ENCODE measurements at regions not wholly inside any gene's neighbourhood (a gene's known extent, or its start where the extent isn't known, plus 50 kb on each side); places are given as distances from the start of the nearest gene placed in this dataset.

DNA sequence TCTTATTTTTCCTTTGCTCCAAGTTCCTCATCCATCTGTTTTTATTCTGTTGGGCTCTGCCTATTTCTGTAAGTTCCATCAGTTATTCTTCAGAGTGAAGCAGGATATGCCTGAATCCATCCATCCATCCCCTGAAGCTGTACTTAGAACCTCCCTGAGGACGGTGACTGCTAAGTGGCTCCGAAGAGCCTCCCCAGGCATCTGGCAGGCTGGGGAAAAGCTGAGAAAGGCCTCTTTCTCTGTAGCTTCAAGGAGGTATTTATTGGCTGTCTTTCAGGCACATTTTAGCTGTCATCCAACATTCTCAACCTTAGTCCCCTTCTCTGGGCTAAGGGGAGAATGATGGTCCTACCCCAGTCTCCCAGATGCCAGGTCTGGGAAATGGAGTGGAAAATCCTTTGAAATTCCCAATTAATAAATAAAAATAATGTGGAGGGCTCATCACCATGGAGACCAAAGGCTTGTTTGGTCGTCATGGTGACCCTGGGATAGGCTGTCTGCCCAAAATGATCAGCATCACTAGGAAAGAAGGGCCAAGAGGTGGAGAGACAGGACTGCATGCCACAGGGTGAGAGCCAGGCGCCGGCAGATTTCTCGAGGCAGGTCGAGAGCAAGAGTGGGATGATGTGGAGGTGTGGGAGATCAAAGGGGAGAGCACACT is 82.0 kb downstream of the UBIAD1 start:
- TF ChIP-seq POLR2AphosphoS5 (IDR thresholded peaks at IDR 0.05) (no peak), POLR2A (IDR thresholded peaks at IDR 0.05) (no peak), EP300 (IDR thresholded peaks at IDR 0.05) (no peak)
- TF ChIP-seq, protein P1, sequence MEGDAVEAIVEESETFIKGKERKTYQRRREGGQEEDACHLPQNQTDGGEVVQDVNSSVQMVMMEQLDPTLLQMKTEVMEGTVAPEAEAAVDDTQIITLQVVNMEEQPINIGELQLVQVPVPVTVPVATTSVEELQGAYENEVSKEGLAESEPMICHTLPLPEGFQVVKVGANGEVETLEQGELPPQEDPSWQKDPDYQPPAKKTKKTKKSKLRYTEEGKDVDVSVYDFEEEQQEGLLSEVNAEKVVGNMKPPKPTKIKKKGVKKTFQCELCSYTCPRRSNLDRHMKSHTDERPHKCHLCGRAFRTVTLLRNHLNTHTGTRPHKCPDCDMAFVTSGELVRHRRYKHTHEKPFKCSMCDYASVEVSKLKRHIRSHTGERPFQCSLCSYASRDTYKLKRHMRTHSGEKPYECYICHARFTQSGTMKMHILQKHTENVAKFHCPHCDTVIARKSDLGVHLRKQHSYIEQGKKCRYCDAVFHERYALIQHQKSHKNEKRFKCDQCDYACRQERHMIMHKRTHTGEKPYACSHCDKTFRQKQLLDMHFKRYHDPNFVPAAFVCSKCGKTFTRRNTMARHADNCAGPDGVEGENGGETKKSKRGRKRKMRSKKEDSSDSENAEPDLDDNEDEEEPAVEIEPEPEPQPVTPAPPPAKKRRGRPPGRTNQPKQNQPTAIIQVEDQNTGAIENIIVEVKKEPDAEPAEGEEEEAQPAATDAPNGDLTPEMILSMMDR (IDR thresholded peaks at IDR 0.05), result no peak
- Histone ChIP-seq H3K9me3 (peaks cover 0 to 16% (median 0%) of the 10 kb centered on the region in 3 donors), H3K4me1 (no peaks in the 10 kb centered on the region), H3K27ac (no peak overlapping the region), H3K36me3 (no peaks in the 10 kb centered on the region), H3K4me3 (no peak overlapping the region), H3K27me3 (peaks cover 77% of the 10 kb centered on the region)
- 20 to 35% methylated on average over 6 to 7 of the region's 7 CpGs for WGBS, 2 donors (ENCODE audit: low coverage in 1 of 2)
- no peak for ATAC-seq

DNA sequence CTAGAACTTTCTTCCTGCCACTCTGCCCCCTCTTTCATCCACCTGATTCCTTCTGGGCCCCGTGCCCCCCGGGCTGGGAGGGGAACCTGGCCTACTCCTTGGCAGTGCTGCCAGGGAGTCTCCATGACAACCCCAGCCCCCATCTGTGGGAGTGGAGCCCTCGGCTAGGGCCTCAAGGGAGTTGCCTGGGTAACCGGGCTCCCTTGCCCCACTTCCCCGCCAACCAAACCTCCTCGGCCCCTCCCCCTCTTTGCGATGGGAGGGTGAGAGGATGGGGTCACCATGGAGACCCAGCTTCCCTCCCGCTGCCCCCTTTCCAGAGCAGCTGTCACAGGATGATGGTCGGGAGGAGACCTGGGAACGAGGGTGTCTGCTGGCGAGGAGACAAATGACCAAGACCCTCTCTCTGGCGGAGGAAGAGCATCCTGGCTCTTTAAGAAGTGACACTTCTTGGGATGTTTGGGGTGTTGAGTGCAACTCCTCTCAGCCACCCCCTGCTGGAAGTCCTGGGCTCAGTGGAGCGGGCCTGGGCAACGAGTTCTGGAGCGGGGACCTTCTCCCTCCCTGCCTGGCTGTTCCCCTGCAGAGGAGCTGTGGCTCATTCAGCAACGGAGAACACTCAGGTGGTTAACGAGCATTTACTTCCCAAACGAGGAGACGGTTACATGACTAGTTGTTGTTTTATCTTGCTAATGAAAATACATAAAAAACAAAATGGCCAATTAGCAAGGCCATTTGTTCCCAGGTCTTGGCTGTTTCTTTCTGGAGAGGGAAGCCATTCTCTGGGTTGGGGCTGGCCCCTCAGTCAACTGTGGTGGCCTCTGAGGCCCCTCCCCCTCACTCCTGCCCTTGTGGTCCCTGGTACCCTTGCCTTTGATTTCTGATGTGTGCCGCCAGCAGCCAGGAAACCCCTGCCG is 82.8 kb downstream of the UBIAD1 start:
- Histone ChIP-seq H3K36me3 (no peaks in the 10 kb centered on the region), H3K9me3 (peaks cover 0 to 9% (median 0%) of the 10 kb centered on the region in 3 donors), H3K4me3 (no peak overlapping the region), H3K27ac (no peak overlapping the region), H3K27me3 (peaks cover 81% of the 10 kb centered on the region), H3K4me1 (no peaks in the 10 kb centered on the region)
- WGBS, 2 donors (ENCODE audit: low coverage in 1 of 2), result 37 to 38% methylated on average over 3 to 5 of the region's 21 CpGs
- no peak for ATAC-seq
- TF ChIP-seq POLR2AphosphoS5 (IDR thresholded peaks at IDR 0.05) (no peak), EP300 (IDR thresholded peaks at IDR 0.05) (no peak), POLR2A (IDR thresholded peaks at IDR 0.05) (no peak)
- TF ChIP-seq, protein P1 (IDR thresholded peaks at IDR 0.05), result no peak

DNA sequence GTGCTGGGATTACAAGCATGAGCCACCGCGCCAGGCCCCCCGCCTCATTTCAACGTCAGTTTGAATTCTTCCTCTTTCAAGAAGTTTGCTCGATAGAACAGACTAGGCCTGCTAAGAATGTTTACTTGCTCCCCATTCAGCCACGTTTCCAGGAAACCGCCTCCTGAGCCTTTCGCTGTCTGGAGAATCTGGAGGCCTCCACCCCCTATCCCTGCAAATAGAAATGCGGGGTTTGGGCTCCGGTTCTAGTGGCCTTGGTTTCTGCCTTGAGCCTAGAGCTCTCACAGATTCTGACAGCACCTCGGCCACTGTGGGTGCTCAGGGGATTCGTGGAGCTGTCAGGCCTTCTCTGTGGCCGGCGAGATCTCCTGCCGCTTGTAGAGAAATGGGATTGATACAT is 84.3 kb downstream of the UBIAD1 start:
- no peaks in the 10 kb centered on the region for H3K4me1 ChIP-seq
- H3K36me3 ChIP-seq, result no peaks in the 10 kb centered on the region
- H3K9me3 ChIP-seq, result no peaks in the 10 kb centered on the region
- no peak for ATAC-seq
- no peak overlapping the region for H3K4me3 ChIP-seq
- H3K27ac ChIP-seq, result no peak overlapping the region
- TF ChIP-seq POLR2AphosphoS5 (IDR thresholded peaks at IDR 0.05), result no peak
- no peak for TF ChIP-seq POLR2A (IDR thresholded peaks at IDR 0.05)
- no peak for TF ChIP-seq EP300 (IDR thresholded peaks at IDR 0.05)
- TF ChIP-seq, protein P1 (IDR thresholded peaks at IDR 0.05), result no peak
- peaks cover 89% of the 10 kb centered on the region for H3K27me3 ChIP-seq
- WGBS, 2 donors (ENCODE audit: low coverage in 1 of 2), result 38% methylated on average over 10 of the region's 15 CpGs; no CpG with 5 or more reads in 1 of the 2 donors

GRCh38 chr1:11358984-11359383 is 86.0 kb downstream of the UBIAD1 start:
- Histone ChIP-seq H3K27me3 (peaks cover 93% of the 10 kb centered on the region), H3K4me1 (no peaks in the 10 kb centered on the region), H3K9me3 (no peaks in the 10 kb centered on the region), H3K36me3 (no peaks in the 10 kb centered on the region), H3K27ac (no peak overlapping the region), H3K4me3 (no peak overlapping the region)
- TF ChIP-seq, protein P1 (IDR thresholded peaks at IDR 0.05), result no peak
- no peak for TF ChIP-seq POLR2AphosphoS5 (IDR thresholded peaks at IDR 0.05)
- no peak for TF ChIP-seq EP300 (IDR thresholded peaks at IDR 0.05)
- 34 to 52% methylated on average over 2 to 5 of the region's 6 CpGs for WGBS, 2 donors (ENCODE audit: low coverage in 1 of 2)
- ATAC-seq, result no peak
